Mesendoderm (in vitro differentiated cells): ENCODE measurements at regions not wholly inside any gene's neighbourhood (a gene's known extent, or its start where the extent isn't known, plus 50 kb on each side); places are given as distances from the start of the nearest gene placed in this dataset.

Experiments used
- DNase-seq: peaks from one replicate; pipeline ENCODE4 v3.0.0; 2013
- H2AK5ac ChIP-seq: 2 replicates; pipeline ENCODE4 v1.6.1; 2013; ENCODE audit warnings: low read length, inconsistent platforms
- H2BK120ac ChIP-seq: 2 replicates; pipeline ENCODE4 v1.6.1; 2013; ENCODE audit warnings: low read depth, mild to moderate bottlenecking, low read length, moderate library complexity, mixed read lengths
- H2BK15ac ChIP-seq: replicated peaks from 2 replicates; pipeline ENCODE4 v1.6.1; 2013; ENCODE audit warnings: low read depth, mild to moderate bottlenecking, moderate library complexity
- H2BK5ac ChIP-seq: 2 replicates; pipeline ENCODE4 v1.6.1; 2013; ENCODE audit warnings: low read length, inconsistent platforms
- H3K18ac ChIP-seq: 2 replicates; pipeline ENCODE4 v1.6.1; 2013; ENCODE audit warnings: mild to moderate bottlenecking, low read length, mixed read lengths
- H3K23ac ChIP-seq: one replicate; pipeline ENCODE4 v1.6.1; 2013; ENCODE audit warnings: low read length
- H3K27ac ChIP-seq: 2 replicates; pipeline ENCODE4 v1.5.1; 2013; ENCODE audit warnings: low read depth, mild to moderate bottlenecking, inconsistent platforms, low read length, moderate library complexity
- H3K27me3 ChIP-seq: 2 replicates; pipeline ENCODE4 v1.6.1; 2013; ENCODE audit warnings: low read length, control low read depth, mild to moderate bottlenecking, inconsistent platforms; ENCODE audit not compliant: insufficient read depth, poor library complexity
- H3K36me3 ChIP-seq: 2 replicates; pipeline ENCODE4 v1.6.1; 2013; ENCODE audit warnings: low read length, inconsistent platforms; ENCODE audit not compliant: control insufficient read depth, insufficient read depth
- H3K4ac ChIP-seq: one replicate; pipeline ENCODE4 v1.6.1; 2013; ENCODE audit warnings: low read depth, mild to moderate bottlenecking, low read length, moderate library complexity
- H3K4me1 ChIP-seq: 2 replicates; pipeline ENCODE4 v1.6.1; 2013; ENCODE audit warnings: low read depth, low read length, inconsistent platforms; ENCODE audit not compliant: control insufficient read depth
- H3K4me2 ChIP-seq: 2 replicates; pipeline ENCODE4 v1.6.1; 2013; ENCODE audit warnings: low read length
- H3K4me3 ChIP-seq: 2 replicates; pipeline ENCODE4 v1.5.1; 2013; ENCODE audit warnings: mild to moderate bottlenecking, low read length
- H3K56ac ChIP-seq: one replicate; pipeline ENCODE4 v1.6.1; 2013; ENCODE audit warnings: low read length
- H3K79me1 ChIP-seq: 2 replicates; pipeline ENCODE4 v1.6.1; 2013; ENCODE audit warnings: low read length, inconsistent platforms
- H3K79me2 ChIP-seq: 2 replicates; pipeline ENCODE4 v1.6.1; 2013; ENCODE audit warnings: mild to moderate bottlenecking, low read length; ENCODE audit not compliant: control insufficient read depth, insufficient read depth
- H3K9ac ChIP-seq: 2 replicates; pipeline ENCODE4 v1.6.1; 2013; ENCODE audit warnings: low read length, inconsistent platforms
- H4K5ac ChIP-seq: one replicate; pipeline ENCODE4 v1.6.1; 2013; ENCODE audit warnings: low read length
- H4K8ac ChIP-seq: one replicate; pipeline ENCODE4 v1.6.1; 2013; ENCODE audit warnings: low read depth, mild to moderate bottlenecking, control low read depth, low read length, moderate library complexity
- WGBS: extraction: QIAGEN DNeasy Blood & Tissue Kit; methylation state at CpG from one replicate; pipeline ENCODE4 v1.1.7; 2013; ENCODE audit warnings: low lambda C conversion rate, missing lambda C conversion rate; ENCODE audit not compliant: insufficient coverage; ENCODE audit errors: extremely low coverage; 5-methylcytosine and 5-hydroxymethylcytosine counted together

DNA sequence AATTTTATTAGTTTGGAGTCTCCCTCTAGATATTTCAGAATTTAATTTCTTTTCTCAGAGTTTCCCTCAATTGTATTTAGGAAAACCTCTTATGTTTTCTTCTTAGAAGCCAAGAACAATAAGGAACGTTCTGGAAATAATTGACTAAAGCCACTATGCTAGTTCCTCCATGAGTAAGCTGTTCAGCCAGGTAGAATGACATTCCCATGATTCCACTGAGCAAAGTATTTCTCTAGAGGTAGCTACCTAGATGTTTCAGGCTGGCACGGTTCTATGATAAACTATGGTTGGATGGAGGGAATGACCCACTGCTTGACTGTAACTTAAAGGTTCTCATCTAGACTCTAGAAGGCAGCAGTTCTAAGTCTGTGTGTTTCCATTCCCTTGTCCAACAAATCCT is 62.4 kb downstream of the CLDN17 start:
- Histone ChIP-seq H3K56ac (no peak overlapping the region), H3K18ac (no peak overlapping the region), H3K23ac (no peak overlapping the region), H4K5ac (no peak overlapping the region), H3K4ac (no peak overlapping the region), H2BK5ac (no peak overlapping the region), H4K8ac (no peak overlapping the region), H3K36me3 (no peaks in the 10 kb centered on the region), H3K79me1 (no peaks in the 10 kb centered on the region), H2AK5ac (no peak overlapping the region), H2BK15ac (no peak overlapping the region), H3K4me2 (no peak overlapping the region), H3K27me3 (no peaks in the 10 kb centered on the region), H3K27ac (no peak overlapping the region), H3K9ac (no peak overlapping the region), H3K79me2 (no peaks in the 10 kb centered on the region), H2BK120ac (no peak overlapping the region), H3K4me3 (no peak overlapping the region), H3K4me1 (no peaks in the 10 kb centered on the region)
- DNase-seq: no peak
- no CpG with 5 or more reads among the region's 2 CpGs for WGBS

DNA sequence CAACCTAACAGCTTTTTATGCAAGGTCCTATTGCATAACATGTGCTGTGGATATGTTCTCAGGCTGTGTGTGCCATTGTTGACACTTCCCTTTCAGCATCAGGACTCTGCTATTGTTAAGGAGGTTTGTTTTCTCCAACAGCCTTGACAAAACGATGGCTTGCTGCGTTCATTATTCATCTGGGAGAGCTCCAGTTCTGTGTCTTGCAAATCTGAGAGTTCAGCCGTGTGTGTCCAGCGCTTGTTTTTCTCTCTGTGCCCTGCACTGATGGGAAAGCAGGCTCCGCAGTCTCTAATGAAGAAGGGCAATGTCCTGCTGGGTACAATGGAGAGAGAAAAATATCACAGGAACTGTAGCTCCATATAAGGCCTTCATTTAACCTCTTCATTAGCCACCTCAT is 63.7 kb downstream of the CLDN17 start:
- H2BK15ac ChIP-seq: no peak overlapping the region
- H4K8ac ChIP-seq: no peak overlapping the region
- no peaks in the 10 kb centered on the region for H3K79me2 ChIP-seq
- H2BK120ac ChIP-seq: no peak overlapping the region
- H3K27ac ChIP-seq: no peak overlapping the region
- no peak overlapping the region for H2BK5ac ChIP-seq
- H3K4me3 ChIP-seq: no peak overlapping the region
- no peak overlapping the region for H3K23ac ChIP-seq
- H2AK5ac ChIP-seq: no peak overlapping the region
- no peaks in the 10 kb centered on the region for H3K36me3 ChIP-seq
- no peaks in the 10 kb centered on the region for H3K4me1 ChIP-seq
- no peak for DNase-seq
- no peak overlapping the region for H3K4me2 ChIP-seq
- no peaks in the 10 kb centered on the region for H3K79me1 ChIP-seq
- no peak overlapping the region for H3K18ac ChIP-seq
- no peak overlapping the region for H4K5ac ChIP-seq
- H3K4ac ChIP-seq: no peak overlapping the region
- H3K9ac ChIP-seq: no peak overlapping the region
- no CpG with 5 or more reads among the region's 5 CpGs for WGBS
- no peak overlapping the region for H3K56ac ChIP-seq
- H3K27me3 ChIP-seq: no peaks in the 10 kb centered on the region

DNA sequence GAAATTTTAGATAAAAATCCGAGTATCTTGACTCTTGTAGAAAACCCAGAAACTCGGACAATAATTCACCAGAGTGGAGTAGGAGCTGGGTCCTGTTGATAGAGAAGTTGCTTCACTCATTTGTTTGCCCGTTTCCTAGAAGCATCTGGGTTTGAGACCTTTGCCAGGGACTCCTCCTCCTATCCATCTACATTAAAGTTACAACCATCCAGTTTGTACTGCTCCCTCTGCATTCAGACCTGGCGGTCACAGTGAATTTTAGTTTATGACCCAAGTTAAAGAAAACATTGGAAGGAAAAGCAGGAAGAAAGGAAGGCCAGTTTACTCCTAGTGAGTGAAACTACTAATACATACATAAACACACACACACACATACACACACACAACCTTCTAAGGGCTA is 64.6 kb downstream of the CLDN17 start:
- no peak overlapping the region for H2BK5ac ChIP-seq
- H3K4me1 ChIP-seq: no peaks in the 10 kb centered on the region
- H3K4ac ChIP-seq: no peak overlapping the region
- no peak overlapping the region for H3K56ac ChIP-seq
- no peaks in the 10 kb centered on the region for H3K36me3 ChIP-seq
- no peak overlapping the region for H4K5ac ChIP-seq
- no peak overlapping the region for H3K27ac ChIP-seq
- H2BK15ac ChIP-seq: no peak overlapping the region
- no peaks in the 10 kb centered on the region for H3K27me3 ChIP-seq
- H3K4me3 ChIP-seq: no peak overlapping the region
- no peak overlapping the region for H4K8ac ChIP-seq
- no CpG with 5 or more reads among the region's 4 CpGs for WGBS
- H2BK120ac ChIP-seq: no peak overlapping the region
- H2AK5ac ChIP-seq: no peak overlapping the region
- no peaks in the 10 kb centered on the region for H3K79me1 ChIP-seq
- no peak overlapping the region for H3K4me2 ChIP-seq
- H3K18ac ChIP-seq: no peak overlapping the region
- no peak for DNase-seq
- H3K23ac ChIP-seq: no peak overlapping the region
- H3K9ac ChIP-seq: no peak overlapping the region
- H3K79me2 ChIP-seq: no peaks in the 10 kb centered on the region

DNA sequence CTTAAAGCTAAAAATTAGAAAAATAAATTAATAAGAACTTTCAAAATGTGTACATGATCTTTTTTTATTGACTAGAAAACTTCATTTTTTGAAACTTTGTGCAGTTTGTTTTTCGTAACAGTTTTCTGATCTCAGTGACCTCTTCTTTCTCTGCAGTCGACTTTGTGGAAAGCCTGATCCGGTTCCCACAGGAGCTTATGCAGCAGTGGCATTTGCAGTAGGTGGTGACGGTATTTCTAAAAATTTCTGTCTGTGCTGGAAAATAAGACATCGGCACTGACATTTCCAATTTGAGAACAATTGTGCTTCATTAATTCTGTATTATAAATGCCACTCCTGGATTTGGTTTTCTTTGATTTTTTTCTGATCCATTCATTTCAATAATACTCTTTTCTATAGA is 68.8 kb downstream of the CLDN17 start:
- no peak overlapping the region for H3K9ac ChIP-seq
- H2BK15ac ChIP-seq: no peak overlapping the region
- no peak overlapping the region for H3K18ac ChIP-seq
- no peak overlapping the region for H4K5ac ChIP-seq
- no peak overlapping the region for H3K23ac ChIP-seq
- H3K79me1 ChIP-seq: no peaks in the 10 kb centered on the region
- no peak for DNase-seq
- H3K4me1 ChIP-seq: no peaks in the 10 kb centered on the region
- H2AK5ac ChIP-seq: no peak overlapping the region
- H3K4ac ChIP-seq: no peak overlapping the region
- H4K8ac ChIP-seq: no peak overlapping the region
- H3K27ac ChIP-seq: no peak overlapping the region
- no peak overlapping the region for H3K56ac ChIP-seq
- H3K4me2 ChIP-seq: no peak overlapping the region
- no peak overlapping the region for H2BK5ac ChIP-seq
- no peaks in the 10 kb centered on the region for H3K27me3 ChIP-seq
- no peak overlapping the region for H3K4me3 ChIP-seq
- WGBS: no CpG with 5 or more reads among the region's 5 CpGs
- no peaks in the 10 kb centered on the region for H3K36me3 ChIP-seq
- no peak overlapping the region for H2BK120ac ChIP-seq
- no peaks in the 10 kb centered on the region for H3K79me2 ChIP-seq

DNA sequence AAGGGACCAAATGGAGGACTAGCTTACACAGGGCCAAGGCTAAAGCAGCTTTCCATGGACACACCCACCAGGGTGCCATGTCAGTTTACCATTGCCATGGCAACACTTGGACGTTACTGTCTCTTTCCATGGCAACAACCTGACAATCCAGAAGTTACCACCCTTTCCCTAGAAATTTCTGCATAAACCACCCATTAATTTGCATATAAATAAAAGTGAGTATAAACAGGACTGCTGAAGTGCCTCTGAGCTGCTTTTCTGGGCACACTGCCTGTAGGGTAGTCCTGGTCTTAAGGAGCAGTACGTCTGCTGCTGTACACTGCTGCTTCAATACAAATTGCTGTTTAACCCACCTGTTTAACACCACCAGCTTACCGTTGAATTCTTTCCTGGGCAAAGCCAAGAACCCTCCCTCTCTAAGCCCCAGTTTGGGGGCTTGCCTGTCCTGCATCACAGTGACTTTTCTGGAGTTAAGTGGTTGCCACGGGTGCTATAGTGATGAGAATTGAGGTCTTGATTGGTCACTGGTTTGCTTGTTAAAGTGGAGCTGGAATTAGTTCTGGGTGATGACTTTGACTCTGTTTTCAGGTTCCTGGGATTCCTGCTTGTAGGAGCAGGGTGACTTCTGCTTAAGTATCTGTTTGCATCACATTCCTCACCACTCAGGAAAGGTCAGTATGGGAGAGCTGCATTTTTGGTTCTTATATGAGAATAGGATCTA is 83.2 kb downstream of the CLDN17 start:
- no peak overlapping the region for H2BK120ac ChIP-seq
- no peak overlapping the region for H2BK15ac ChIP-seq
- H3K79me2 ChIP-seq: no peaks in the 10 kb centered on the region
- WGBS: no CpG with 5 or more reads among the region's 4 CpGs
- H3K23ac ChIP-seq: no peak overlapping the region
- H3K4me2 ChIP-seq: no peak overlapping the region
- no peaks in the 10 kb centered on the region for H3K79me1 ChIP-seq
- no peak overlapping the region for H3K27ac ChIP-seq
- no peaks in the 10 kb centered on the region for H3K27me3 ChIP-seq
- DNase-seq: peak; percentile 82
- H3K36me3 ChIP-seq: no peaks in the 10 kb centered on the region
- H3K18ac ChIP-seq: no peak overlapping the region
- no peak overlapping the region for H4K5ac ChIP-seq
- no peak overlapping the region for H2BK5ac ChIP-seq
- H3K4ac ChIP-seq: no peak overlapping the region
- no peak overlapping the region for H2AK5ac ChIP-seq
- no peak overlapping the region for H4K8ac ChIP-seq
- H3K9ac ChIP-seq: no peak overlapping the region
- no peaks in the 10 kb centered on the region for H3K4me1 ChIP-seq
- no peak overlapping the region for H3K56ac ChIP-seq
- no peak overlapping the region for H3K4me3 ChIP-seq

DNA sequence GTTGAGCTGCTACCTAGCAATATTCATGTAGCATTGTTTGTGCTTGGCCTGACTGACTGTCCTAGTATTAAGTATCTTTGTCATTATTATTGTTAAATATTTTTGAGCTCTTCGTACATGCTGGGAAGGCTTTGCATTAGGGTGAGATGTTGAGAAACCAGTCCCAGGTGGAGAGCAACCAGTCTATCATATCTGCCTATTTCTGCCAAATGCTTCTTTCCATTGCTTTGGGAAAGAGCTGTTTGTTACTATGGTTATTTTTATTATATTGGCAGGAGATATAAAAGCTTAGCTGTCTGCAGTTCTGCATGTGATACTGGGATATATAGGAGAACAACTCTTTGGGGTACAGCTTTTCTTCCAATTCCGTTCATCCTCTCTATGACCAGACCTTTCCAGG is 85.1 kb downstream of the CLDN17 start:
- Histone ChIP-seq H2BK5ac (no peak overlapping the region), H4K8ac (no peak overlapping the region), H3K27me3 (no peaks in the 10 kb centered on the region), H3K23ac (no peak overlapping the region), H3K9ac (no peak overlapping the region), H4K5ac (no peak overlapping the region), H3K27ac (no peak overlapping the region), H2AK5ac (no peak overlapping the region), H3K79me2 (no peaks in the 10 kb centered on the region), H3K4ac (no peak overlapping the region), H2BK15ac (no peak overlapping the region), H3K36me3 (no peaks in the 10 kb centered on the region), H3K18ac (no peak overlapping the region), H3K4me1 (no peaks in the 10 kb centered on the region), H3K79me1 (no peaks in the 10 kb centered on the region), H3K56ac (no peak overlapping the region), H3K4me2 (no peak overlapping the region), H3K4me3 (no peak overlapping the region), H2BK120ac (no peak overlapping the region)
- no CpG with 5 or more reads among the region's 2 CpGs for WGBS
- DNase-seq: no peak
